Caco-2 (cell line): ENCODE measurements at regions not wholly inside any gene's neighbourhood (a gene's known extent, or its start where the extent isn't known, plus 50 kb on each side); places are given as distances from the start of the nearest gene placed in this dataset.

Source experiments
- BruUV-seq: library from RNA; stranded (reverse); fragments of 400-500 nt; replicated peaks from 2 replicates; lab custom pipeline; 2021; lab: Mats Ljungman, UMichigan
- CTCF ChIA-PET: fragments of 300-600 bp; sonication (Branson Sonifier 250); formaldehyde crosslinking; loops from one replicate; lab custom pipeline; 2022; ENCODE audit warnings: antibody characterized with exemption; lab: Charles Lee
- POLR2A ChIA-PET: fragments of 300-600 bp; sonication (Branson Sonifier 250); formaldehyde crosslinking; loops from one replicate; lab custom pipeline; 2022; ENCODE audit warnings: antibody characterized with exemption; lab: Charles Lee
- DNase-seq, 2 experiments: peaks; one replicate each; pipeline versions ENCODE4 v3.0.0 to v3.0.0-alpha.2; 2020 to 2022
- H3K27me3 ChIP-seq: replicated peaks from 2 replicates; pipeline ENCODE4 v1.6.0; 2011; ENCODE audit warnings: low read length; ENCODE audit not compliant: control insufficient read depth, insufficient read depth
- H3K36me3 ChIP-seq: 2 replicates; pipeline ENCODE4 v1.5.1; 2011; ENCODE audit warnings: low read length; ENCODE audit not compliant: control insufficient read depth, insufficient read depth
- H3K4me1 ChIP-seq: fragments of 250-450 bp; sonication (Bioruptor Pico); 2 replicates; pipeline ENCODE4 v1.5.1; 2020; ENCODE audit warnings: mild to moderate bottlenecking
- H3K4me3 ChIP-seq: 2 replicates; pipeline ENCODE4 v1.5.1; 2011; ENCODE audit warnings: low read depth, mild to moderate bottlenecking, control low read depth, low read length
- H3K9me3 ChIP-seq: fragments of 250-450 bp; sonication (Bioruptor Pico); 2 replicates; pipeline ENCODE4 v1.5.1; 2020; ENCODE audit warnings: mild to moderate bottlenecking, moderate library complexity
- H3K27ac Mint-ChIP-seq: one replicate; pipeline ENCODE4 v1.8.0; 2022; ENCODE audit warnings: mixed read lengths; ENCODE audit not compliant: unreplicated experiment
- H3K27me3 Mint-ChIP-seq: one replicate; pipeline ENCODE4 v1.8.0; 2022; ENCODE audit warnings: mixed read lengths; ENCODE audit not compliant: insufficient read depth, unreplicated experiment
- H3K36me3 Mint-ChIP-seq: one replicate; pipeline ENCODE4 v1.8.0; 2022; ENCODE audit warnings: mild to moderate bottlenecking, mixed read lengths; ENCODE audit not compliant: insufficient read depth, unreplicated experiment
- H3K4me1 Mint-ChIP-seq: one replicate; pipeline ENCODE4 v1.8.0; 2022; ENCODE audit warnings: low read depth, mixed read lengths; ENCODE audit not compliant: unreplicated experiment
- H3K4me3 Mint-ChIP-seq: one replicate; pipeline ENCODE4 v1.8.0; 2022; ENCODE audit warnings: mild to moderate bottlenecking, moderate library complexity, mixed read lengths; ENCODE audit not compliant: unreplicated experiment
- H3K9me3 Mint-ChIP-seq: one replicate; pipeline ENCODE4 v1.8.0; 2022; ENCODE audit warnings: mixed read lengths; ENCODE audit not compliant: unreplicated experiment
- intact Hi-C: fragments of 100-400 bp; cut with micrococcal nuclease; formaldehyde crosslinking; loops from one replicate; pipeline ENCODE4 v1.10.0; 2022; ENCODE audit not compliant: unreplicated experiment
- TF ChIP-seq, protein P1 (sequence below), 2 experiments: fragments of 200-600 bp in 1 of 2; IDR thresholded peaks; 1 replicate in 1 of 2; 2 replicates in 1 of 2; pipeline versions ENCODE4 v1.5.1 to v1.8.0; 2011 to 2022; ENCODE audit warnings: antibody characterized with exemption in 1 of 2, control low read depth in 1 of 2, inconsistent platforms in 1 of 2, low read depth in 1 of 2, low read length in 1 of 2, mild to moderate bottlenecking in 1 of 2, moderate library complexity in 1 of 2; ENCODE audit not compliant: insufficient read depth in 1 of 2, severe bottlenecking in 1 of 2, unreplicated experiment in 1 of 2

DNA sequence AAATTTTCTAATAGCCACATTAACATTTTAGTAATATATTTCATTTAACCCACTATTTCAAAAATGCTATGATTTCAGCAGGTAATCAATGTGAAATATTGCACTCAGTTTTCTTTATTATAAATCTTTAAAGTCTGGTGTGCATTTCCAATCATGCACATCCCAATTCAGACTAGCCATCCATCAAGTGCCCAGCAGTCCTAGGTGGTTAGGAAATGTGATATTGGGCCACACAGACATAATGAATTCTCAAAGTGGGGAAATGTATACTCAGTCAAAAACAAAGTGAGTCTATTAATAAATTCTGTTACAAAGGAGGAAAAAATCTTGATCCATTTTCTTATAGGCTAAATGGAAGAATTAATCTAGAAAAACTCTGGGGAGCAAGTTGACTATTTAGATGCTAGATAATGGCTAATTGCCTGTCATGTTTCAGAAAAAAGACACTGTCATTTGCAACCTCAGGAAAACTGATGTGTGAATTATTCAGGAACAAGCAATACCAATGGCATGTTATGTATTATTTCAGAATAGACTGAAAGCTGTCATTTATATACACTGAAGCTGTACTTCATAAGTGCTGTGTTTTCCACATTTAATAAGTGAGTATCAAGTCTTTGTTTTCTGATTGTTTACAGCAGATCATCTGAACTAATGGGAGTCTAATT lies 629.1 kb upstream of the ADARB2 start:
- TF ChIP-seq, protein P1, sequence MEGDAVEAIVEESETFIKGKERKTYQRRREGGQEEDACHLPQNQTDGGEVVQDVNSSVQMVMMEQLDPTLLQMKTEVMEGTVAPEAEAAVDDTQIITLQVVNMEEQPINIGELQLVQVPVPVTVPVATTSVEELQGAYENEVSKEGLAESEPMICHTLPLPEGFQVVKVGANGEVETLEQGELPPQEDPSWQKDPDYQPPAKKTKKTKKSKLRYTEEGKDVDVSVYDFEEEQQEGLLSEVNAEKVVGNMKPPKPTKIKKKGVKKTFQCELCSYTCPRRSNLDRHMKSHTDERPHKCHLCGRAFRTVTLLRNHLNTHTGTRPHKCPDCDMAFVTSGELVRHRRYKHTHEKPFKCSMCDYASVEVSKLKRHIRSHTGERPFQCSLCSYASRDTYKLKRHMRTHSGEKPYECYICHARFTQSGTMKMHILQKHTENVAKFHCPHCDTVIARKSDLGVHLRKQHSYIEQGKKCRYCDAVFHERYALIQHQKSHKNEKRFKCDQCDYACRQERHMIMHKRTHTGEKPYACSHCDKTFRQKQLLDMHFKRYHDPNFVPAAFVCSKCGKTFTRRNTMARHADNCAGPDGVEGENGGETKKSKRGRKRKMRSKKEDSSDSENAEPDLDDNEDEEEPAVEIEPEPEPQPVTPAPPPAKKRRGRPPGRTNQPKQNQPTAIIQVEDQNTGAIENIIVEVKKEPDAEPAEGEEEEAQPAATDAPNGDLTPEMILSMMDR (IDR thresholded peaks at IDR 0.05; ENCODE audit: insufficient read depth in 1 of 2, low read depth in 1 of 2, low read length in 1 of 2, severe bottlenecking in 1 of 2, unreplicated experiment in 1 of 2) = no peak
- Mint-ChIP-seq H3K9me3 (no peaks in the 10 kb centered on the region), H3K4me3 (no peak overlapping the region), H3K36me3 (no peaks in the 10 kb centered on the region), H3K27me3 (peaks cover 22% of the 10 kb centered on the region), H3K27ac (no peak overlapping the region), H3K4me1 (no peaks in the 10 kb centered on the region)
- H3K36me3 ChIP-seq = no peaks in the 10 kb centered on the region
- ChIA-PET POLR2A (no interaction called here), CTCF (no interaction called here)
- no peak for DNase-seq
- H3K4me3 ChIP-seq = no peak overlapping the region
- peaks cover 7% of the 10 kb centered on the region; the same call in 1 of the 2 replicates for H3K9me3 ChIP-seq
- intact Hi-C loops = no loop called here
- no peaks in the 10 kb centered on the region for H3K4me1 ChIP-seq
- H3K27me3 ChIP-seq = no peaks in the 10 kb centered on the region
- BruUV-seq = no TSS peak

DNA sequence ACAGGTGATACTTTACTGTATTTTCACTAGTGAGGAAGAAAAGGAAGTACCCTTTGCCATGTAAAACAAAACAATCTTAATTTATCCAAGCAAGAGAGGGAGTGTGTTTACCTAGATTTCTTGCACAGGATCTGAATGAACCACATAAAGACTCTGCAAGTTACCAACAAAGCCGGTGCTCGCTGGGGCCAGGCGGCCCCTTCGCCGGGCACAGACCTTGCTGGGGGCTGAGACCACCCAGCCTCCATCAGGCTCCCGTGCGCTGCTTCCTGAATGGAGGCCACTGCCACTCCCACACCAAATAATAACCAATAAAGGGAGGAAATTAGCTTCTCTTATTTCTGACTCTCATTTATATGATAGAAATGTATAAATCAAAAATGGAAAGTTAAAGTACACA lies 625.0 kb upstream of the ADARB2 start:
- H3K36me3 Mint-ChIP-seq = no peaks in the 10 kb centered on the region
- TF ChIP-seq, protein P1 (IDR thresholded peaks at IDR 0.05; ENCODE audit: insufficient read depth in 1 of 2, low read depth in 1 of 2, low read length in 1 of 2, severe bottlenecking in 1 of 2, unreplicated experiment in 1 of 2) = no peak
- intact Hi-C loops = no loop called here
- no TSS peak for BruUV-seq
- H3K27ac Mint-ChIP-seq = no peak overlapping the region
- no peaks in the 10 kb centered on the region for H3K4me1 ChIP-seq
- no peaks in the 10 kb centered on the region for H3K9me3 ChIP-seq
- no peak overlapping the region for H3K4me3 Mint-ChIP-seq
- H3K27me3 ChIP-seq = no peaks in the 10 kb centered on the region
- peaks cover 22% of the 10 kb centered on the region for H3K27me3 Mint-ChIP-seq
- DNase-seq = no peak
- H3K9me3 Mint-ChIP-seq = no peaks in the 10 kb centered on the region
- CTCF ChIA-PET = no interaction called here
- POLR2A ChIA-PET = no interaction called here
- no peaks in the 10 kb centered on the region for H3K4me1 Mint-ChIP-seq
- H3K36me3 ChIP-seq = no peaks in the 10 kb centered on the region
- H3K4me3 ChIP-seq = no peak overlapping the region

GRCh38 chr10:2358586-2358985 lies 621.3 kb upstream of the ADARB2 start:
- Mint-ChIP-seq H3K4me1 (no peaks in the 10 kb centered on the region), H3K27me3 (peaks cover 16% of the 10 kb centered on the region), H3K36me3 (no peaks in the 10 kb centered on the region), H3K4me3 (no peak overlapping the region), H3K27ac (no peak overlapping the region), H3K9me3 (no peaks in the 10 kb centered on the region)
- H3K36me3 ChIP-seq = no peaks in the 10 kb centered on the region
- CTCF ChIA-PET = no interaction called here
- no peaks in the 10 kb centered on the region for H3K4me1 ChIP-seq
- TF ChIP-seq, protein P1 (IDR thresholded peaks at IDR 0.05; ENCODE audit: insufficient read depth in 1 of 2, low read depth in 1 of 2, low read length in 1 of 2, severe bottlenecking in 1 of 2, unreplicated experiment in 1 of 2) = no peak
- no TSS peak for BruUV-seq
- POLR2A ChIA-PET = no interaction called here
- intact Hi-C loops = no loop called here
- H3K27me3 ChIP-seq = no peaks in the 10 kb centered on the region
- no peak overlapping the region for H3K4me3 ChIP-seq
- H3K9me3 ChIP-seq = no peaks in the 10 kb centered on the region
- DNase-seq = no peak
